Choroid plexus epithelial cell (primary cell): ENCODE measurements at regions not wholly inside any gene's neighbourhood (a gene's known extent, or its start where the extent isn't known, plus 50 kb on each side); places are given as distances from the start of the nearest gene placed in this dataset.
"Not testable (repeated sequence)": the region's sequence is repeated elsewhere in the genome, so short reads cannot be mapped to it uniquely, and the experiment has no call there.

ENCODE experiments used
- DNase-seq: peaks from one replicate; pipeline ENCODE4 v3.0.0-alpha.2; 2010; ENCODE audit warnings: low read depth
- H3K4me3 ChIP-seq: 2 replicates; pipeline ENCODE4 v1.5.1; 2011; ENCODE audit warnings: low read depth, mild to moderate bottlenecking, control low read depth, low read length, moderate library complexity
- TF ChIP-seq, protein P1 (sequence below): conservative IDR thresholded peaks from 2 replicates; pipeline ENCODE4 v1.5.1; 2011; ENCODE audit warnings: low read depth, mild to moderate bottlenecking, control low read depth, inconsistent platforms, low read length, moderate library complexity

DNA sequence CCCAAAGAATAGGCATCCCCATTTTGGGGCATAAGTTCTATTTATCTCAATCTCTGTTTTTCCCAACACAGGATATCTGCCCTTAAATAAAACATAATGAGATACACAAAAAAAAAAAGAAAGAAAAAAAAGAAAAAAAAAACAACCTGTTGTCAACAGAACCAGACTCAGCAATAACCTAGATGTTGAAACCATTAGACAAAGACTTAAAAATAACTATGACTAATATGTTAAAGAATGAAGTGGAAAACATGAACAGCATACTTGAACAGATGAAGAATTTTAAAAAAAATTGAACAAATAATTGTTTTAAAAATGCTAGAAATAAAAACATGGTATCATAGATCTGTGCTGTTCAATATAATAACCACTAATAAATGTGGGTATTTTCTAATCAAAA, 93.4 kb upstream of the RXFP1 start:
- no peak overlapping the region for H3K4me3 ChIP-seq
- TF ChIP-seq, protein P1, sequence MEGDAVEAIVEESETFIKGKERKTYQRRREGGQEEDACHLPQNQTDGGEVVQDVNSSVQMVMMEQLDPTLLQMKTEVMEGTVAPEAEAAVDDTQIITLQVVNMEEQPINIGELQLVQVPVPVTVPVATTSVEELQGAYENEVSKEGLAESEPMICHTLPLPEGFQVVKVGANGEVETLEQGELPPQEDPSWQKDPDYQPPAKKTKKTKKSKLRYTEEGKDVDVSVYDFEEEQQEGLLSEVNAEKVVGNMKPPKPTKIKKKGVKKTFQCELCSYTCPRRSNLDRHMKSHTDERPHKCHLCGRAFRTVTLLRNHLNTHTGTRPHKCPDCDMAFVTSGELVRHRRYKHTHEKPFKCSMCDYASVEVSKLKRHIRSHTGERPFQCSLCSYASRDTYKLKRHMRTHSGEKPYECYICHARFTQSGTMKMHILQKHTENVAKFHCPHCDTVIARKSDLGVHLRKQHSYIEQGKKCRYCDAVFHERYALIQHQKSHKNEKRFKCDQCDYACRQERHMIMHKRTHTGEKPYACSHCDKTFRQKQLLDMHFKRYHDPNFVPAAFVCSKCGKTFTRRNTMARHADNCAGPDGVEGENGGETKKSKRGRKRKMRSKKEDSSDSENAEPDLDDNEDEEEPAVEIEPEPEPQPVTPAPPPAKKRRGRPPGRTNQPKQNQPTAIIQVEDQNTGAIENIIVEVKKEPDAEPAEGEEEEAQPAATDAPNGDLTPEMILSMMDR, result no peak
- peak; percentile 74 for DNase-seq

DNA sequence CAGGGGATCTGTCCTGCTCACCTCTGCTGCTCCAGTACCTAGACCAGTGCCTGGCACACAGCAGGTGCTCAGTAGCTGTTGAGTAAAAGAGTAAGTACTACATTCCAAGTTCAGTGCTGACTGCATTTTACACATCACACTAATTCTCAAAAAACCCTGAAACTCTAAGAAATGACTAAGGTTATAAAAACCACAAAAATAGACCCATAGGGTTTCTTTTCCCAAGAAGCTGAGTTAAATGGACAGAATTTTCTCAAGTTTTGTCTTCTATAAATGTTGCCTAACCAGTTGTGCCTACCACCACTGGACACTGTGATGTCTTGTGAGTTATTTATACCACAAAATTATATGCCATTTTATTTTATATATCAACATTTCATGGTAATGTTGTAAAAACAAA, 78.9 kb upstream of the RXFP1 start:
- peak; percentile 12 for DNase-seq
- TF ChIP-seq, protein P1, result no peak
- H3K4me3 ChIP-seq, result no peak overlapping the region

DNA sequence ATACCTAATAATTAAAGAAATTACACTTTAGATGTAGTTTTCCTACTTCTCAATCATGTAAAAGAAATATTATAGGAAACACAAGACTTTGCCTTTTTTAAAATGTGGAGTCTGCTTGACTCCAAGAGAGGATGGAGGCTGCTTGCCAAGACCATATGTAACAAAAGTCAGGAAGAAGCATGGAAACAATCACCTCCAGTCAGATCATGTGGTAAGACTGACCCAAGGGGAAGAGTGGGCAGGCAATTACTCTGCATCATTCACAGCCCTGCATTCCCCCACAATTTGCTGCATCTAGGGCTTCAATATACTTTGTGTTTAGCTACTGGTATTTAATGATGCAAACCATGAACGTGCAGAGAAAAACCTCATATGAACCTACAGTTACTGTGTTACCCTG, 78.0 kb upstream of the RXFP1 start:
- DNase-seq, result no peak
- TF ChIP-seq, protein P1, result no peak

DNA sequence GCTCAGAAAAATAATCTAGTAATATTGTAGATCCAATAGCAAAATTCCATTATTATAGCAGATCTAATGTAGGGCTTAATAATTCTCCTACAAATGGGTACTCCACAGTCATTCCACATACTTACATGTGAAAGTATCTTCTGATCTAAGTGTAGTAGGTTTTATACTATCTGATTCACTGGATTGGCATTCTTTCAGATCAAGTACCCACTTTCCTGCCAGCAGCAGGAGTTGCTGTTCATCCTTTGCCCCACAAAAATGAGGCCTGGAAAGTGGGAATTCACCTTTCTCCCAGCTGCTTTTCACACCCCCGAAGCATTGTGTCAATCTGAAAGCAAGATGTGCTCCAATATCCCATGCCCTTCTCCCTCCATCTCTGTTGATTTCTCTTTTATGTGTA, 77.1 kb upstream of the RXFP1 start:
- no peak overlapping the region for H3K4me3 ChIP-seq
- peak; percentile 18 for DNase-seq
- TF ChIP-seq, protein P1, result no peak

More for the DNA sequence above, 78.0 kb upstream of the RXFP1 start:
- H3K4me3 ChIP-seq, result no peak overlapping the region

DNA sequence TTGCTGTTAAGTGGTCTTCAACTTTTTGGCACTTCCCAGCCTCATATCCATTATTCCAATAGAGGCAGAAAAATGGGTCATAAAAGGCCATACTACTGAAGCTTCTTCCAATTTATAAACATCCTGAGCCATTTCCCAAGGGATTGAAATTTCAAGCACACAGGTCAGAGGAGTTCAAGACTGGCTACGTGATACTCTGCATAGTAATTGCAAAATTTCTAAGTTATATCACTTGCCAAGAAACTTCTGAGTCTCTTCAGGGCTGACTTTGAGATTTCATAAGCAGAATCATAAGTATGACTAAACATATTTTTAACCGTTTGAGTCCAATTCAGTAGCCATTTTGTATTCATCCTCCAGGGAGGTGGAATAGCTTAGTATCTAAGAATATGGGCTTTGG, 75.6 kb upstream of the RXFP1 start:
- peak; percentile 96 for DNase-seq
- H3K4me3 ChIP-seq, result no peak overlapping the region
- TF ChIP-seq, protein P1, result no peak

DNA sequence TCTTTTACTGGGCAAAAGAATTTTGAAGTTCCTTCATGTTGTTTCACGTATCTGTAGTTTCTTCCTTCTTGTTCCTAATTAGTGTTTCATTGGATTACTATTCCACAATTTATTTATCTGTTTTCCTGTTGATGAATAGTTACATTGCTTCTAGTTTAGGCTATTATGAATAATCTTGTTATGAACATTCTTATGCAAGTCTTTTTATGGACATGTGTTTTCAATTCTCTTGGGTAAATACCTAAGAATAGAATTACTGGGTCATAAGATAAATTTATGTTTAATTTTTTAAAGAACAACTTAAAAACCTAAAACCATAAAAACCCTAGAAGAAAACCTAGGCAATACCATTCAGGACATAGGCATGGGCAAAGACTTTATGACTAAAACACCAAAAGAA, 70.9 kb upstream of the RXFP1 start:
- H3K4me3 ChIP-seq, result no peak overlapping the region
- DNase-seq, result no peak
- TF ChIP-seq, protein P1, result no peak

DNA sequence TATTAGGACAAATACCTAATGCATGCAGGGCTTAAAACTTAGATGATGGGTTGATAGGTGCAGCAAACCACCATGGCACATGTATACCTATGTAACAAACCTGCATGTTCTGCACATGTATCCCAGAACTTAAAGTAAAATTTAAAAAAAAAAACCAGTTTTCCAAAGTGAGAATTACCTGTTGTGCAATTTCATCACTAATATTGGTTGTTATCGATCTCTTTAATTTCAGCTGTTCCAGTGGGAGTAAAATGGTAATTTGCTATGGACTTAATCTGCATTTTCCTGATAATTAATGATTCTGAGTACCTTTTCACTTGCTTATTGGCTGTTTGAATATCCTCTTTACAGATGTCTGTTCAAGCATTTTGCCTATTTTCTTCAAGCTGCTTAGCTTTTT, 69.6 kb upstream of the RXFP1 start:
- not testable (repeated sequence) for H3K4me3 ChIP-seq, DNase-seq

DNA sequence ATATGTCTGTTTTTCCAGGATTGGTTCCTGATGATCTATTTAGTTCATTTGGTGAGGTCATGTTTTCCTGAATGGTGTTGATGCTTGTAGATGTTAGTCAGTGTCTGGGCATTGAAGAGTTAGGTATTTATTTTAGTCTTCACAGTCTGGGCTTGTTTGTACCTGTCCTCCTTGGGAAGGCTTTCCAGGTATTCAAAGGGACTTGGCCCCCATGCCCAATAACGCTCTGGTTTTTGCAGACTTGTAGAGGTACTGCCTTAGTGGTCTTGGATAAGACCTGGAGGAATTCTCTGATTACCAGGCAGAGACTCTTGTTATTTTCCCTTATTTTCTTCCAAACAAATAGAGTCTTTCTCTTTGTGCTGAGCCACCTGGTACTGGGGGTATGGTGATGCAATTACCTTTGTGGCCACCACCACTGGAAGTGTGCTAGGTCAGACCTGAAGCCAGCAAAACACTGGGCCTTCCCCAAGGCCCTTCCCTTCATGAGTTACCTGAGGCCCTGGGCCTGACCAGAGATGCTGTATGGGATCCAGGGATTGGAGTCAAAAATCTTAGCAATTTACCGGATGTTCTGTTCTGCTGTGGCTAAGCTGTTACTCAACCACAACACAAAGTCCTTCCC, 63.3 kb upstream of the RXFP1 start:
- TF ChIP-seq, protein P1, result no peak
- H3K4me3 ChIP-seq, result no peak overlapping the region
- DNase-seq, result no peak
